MCF 10A (cell line): ENCODE measurements at regions not wholly inside any gene's neighbourhood (a gene's known extent, or its start where the extent isn't known, plus 50 kb on each side); places are given as distances from the start of the nearest gene placed in this dataset.

Source experiments
- BruUV-seq: library from RNA; stranded (reverse); fragments of 400-500 nt; replicated peaks from 2 replicates; lab custom pipeline; 2021; lab: Mats Ljungman, UMichigan
- CTCF ChIA-PET: fragments of 300-600 bp; sonication (Branson Sonifier 250); formaldehyde crosslinking; extraction: SDS; loops from one replicate; lab custom pipeline; 2021; ENCODE audit warnings: antibody characterized with exemption, inconsistent platforms; lab: Yijun Ruan, JAX
- POLR2A ChIA-PET: fragments of 300-600, 350-650 bp; sonication (Branson Sonifier 250); formaldehyde crosslinking; extraction: SDS; loops from one replicate; lab custom pipeline; 2020; ENCODE audit warnings: antibody characterized with exemption, inconsistent platforms; lab: Yijun Ruan, JAX
- DNase-seq: peaks from one replicate; pipeline ENCODE4 v3.0.0-alpha.2; 2018; ENCODE audit not compliant: unreplicated experiment
- H3K27ac Mint-ChIP-seq: one replicate; pipeline ENCODE4 v1.8.0; 2022; ENCODE audit warnings: mild to moderate bottlenecking, low read depth, mixed read lengths; ENCODE audit not compliant: unreplicated experiment
- H3K27me3 Mint-ChIP-seq: one replicate; pipeline ENCODE4 v1.8.0; 2022; ENCODE audit warnings: mixed read lengths; ENCODE audit not compliant: insufficient read depth, unreplicated experiment
- H3K36me3 Mint-ChIP-seq: one replicate; pipeline ENCODE4 v1.8.0; 2022; ENCODE audit warnings: mild to moderate bottlenecking, moderate library complexity, mixed read lengths; ENCODE audit not compliant: insufficient read depth, unreplicated experiment
- H3K4me1 Mint-ChIP-seq: one replicate; pipeline ENCODE4 v1.8.0; 2022; ENCODE audit warnings: mixed read lengths; ENCODE audit not compliant: insufficient read depth, unreplicated experiment
- H3K4me3 Mint-ChIP-seq: one replicate; pipeline ENCODE4 v1.8.0; 2022; ENCODE audit warnings: mild to moderate bottlenecking, moderate library complexity, mixed read lengths; ENCODE audit not compliant: unreplicated experiment
- H3K9me3 Mint-ChIP-seq: one replicate; pipeline ENCODE4 v1.8.0; 2022; ENCODE audit warnings: mixed read lengths; ENCODE audit not compliant: unreplicated experiment
- intact Hi-C: fragments of 100-400 bp; cut with micrococcal nuclease; formaldehyde crosslinking; loops from 2 replicates; pipeline ENCODE4 v1.14.1; 2022
- TF ChIP-seq, protein P1 (sequence below): fragments of 200-600 bp; IDR thresholded peaks from one replicate; pipeline ENCODE4 v1.8.0; 2022; ENCODE audit warnings: antibody characterized with exemption, mild to moderate bottlenecking; ENCODE audit not compliant: unreplicated experiment

DNA sequence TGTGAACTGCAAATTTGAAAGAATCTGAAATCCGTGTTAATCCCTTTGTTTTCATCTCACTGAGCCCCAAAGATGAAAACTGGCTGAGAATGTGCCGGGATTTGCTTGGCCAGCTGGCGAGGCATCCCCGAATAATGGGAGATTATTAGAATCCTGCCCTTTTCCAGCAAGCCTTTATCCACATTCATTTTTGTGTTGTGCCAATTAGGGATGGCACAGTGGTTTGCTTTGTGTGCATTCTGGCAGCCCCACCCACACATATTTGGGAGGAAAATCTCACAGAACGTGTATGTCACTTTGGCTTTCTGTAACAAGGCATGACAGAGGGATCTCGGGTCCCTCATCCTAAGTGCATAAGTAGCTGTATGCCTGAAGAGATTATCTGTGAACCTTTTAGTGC lies 405.8 kb upstream of the FAM98A start:
- CTCF ChIA-PET = interaction anchor here (0.6 kb wide), 1 partner anchor 328 kb away, joined by 3 read pairs; no protein-coding TSS in a partner anchor
- intact Hi-C loops = no loop called here
- H3K27me3 Mint-ChIP-seq = no peaks in the 10 kb centered on the region

DNA sequence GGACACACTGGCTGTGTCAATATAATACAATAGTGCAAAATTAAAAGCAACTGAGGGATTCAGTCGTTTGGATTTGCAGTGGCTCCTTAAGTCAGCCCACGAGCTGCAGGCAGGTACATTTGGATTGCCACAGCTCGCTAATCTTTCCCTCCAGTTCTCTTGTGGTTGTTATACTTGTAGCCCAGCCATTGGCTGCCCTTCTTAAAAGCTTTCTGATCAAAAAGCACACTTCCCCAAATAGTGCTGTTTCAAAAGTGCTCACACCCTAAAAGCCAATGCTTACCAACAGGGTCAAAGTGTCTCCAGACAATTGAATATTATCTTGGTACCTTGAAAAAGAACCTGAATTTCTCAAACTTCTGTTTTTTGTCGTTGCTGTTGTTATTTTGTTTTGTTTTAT lies 404.7 kb upstream of the FAM98A start:
- intact Hi-C loops = no loop called here
- BruUV-seq = no TSS peak
- Mint-ChIP-seq H3K27ac (no peak overlapping the region), H3K9me3 (peaks cover 6% of the 10 kb centered on the region), H3K4me1 (no peaks in the 10 kb centered on the region), H3K27me3 (no peaks in the 10 kb centered on the region), H3K36me3 (no peaks in the 10 kb centered on the region), H3K4me3 (no peak overlapping the region)
- TF ChIP-seq, protein P1, sequence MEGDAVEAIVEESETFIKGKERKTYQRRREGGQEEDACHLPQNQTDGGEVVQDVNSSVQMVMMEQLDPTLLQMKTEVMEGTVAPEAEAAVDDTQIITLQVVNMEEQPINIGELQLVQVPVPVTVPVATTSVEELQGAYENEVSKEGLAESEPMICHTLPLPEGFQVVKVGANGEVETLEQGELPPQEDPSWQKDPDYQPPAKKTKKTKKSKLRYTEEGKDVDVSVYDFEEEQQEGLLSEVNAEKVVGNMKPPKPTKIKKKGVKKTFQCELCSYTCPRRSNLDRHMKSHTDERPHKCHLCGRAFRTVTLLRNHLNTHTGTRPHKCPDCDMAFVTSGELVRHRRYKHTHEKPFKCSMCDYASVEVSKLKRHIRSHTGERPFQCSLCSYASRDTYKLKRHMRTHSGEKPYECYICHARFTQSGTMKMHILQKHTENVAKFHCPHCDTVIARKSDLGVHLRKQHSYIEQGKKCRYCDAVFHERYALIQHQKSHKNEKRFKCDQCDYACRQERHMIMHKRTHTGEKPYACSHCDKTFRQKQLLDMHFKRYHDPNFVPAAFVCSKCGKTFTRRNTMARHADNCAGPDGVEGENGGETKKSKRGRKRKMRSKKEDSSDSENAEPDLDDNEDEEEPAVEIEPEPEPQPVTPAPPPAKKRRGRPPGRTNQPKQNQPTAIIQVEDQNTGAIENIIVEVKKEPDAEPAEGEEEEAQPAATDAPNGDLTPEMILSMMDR = no peak
- POLR2A ChIA-PET = no interaction called here
- DNase-seq = no peak
- CTCF ChIA-PET = interaction anchor here (1.6 kb wide), 1 partner anchor 9 kb away, joined by 7 read pairs; no protein-coding TSS in a partner anchor

More for the DNA sequence above, 405.8 kb upstream of the FAM98A start:
- POLR2A ChIA-PET = no interaction called here
- TF ChIP-seq, protein P1 = no peak
- H3K9me3 Mint-ChIP-seq = peaks cover 6% of the 10 kb centered on the region
- no peak for DNase-seq
- no peaks in the 10 kb centered on the region for H3K4me1 Mint-ChIP-seq
- no TSS peak for BruUV-seq
- H3K4me3 Mint-ChIP-seq = no peak overlapping the region
- H3K27ac Mint-ChIP-seq = no peak overlapping the region
- H3K36me3 Mint-ChIP-seq = no peaks in the 10 kb centered on the region

DNA sequence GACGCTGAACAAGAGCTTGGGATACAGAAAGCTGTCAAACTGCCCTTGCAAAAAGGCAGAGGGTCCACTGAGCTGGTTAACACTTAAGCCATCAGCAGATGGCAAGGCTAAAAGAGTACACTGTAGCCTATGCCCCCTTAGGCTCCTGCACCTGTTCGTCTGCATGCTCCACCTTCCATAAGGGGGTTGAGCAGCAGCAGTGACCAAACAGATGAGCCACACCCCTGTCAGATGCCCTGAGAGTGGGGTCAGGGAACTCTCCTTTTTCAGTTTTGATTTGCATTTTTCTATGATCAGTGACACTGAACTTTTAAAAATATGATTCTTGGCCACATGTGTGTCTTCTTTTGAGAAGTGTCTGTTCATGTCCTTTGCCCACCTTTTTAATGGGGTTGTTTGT lies 402.5 kb upstream of the FAM98A start:
- no peaks in the 10 kb centered on the region for H3K4me1 Mint-ChIP-seq
- no peak overlapping the region for H3K27ac Mint-ChIP-seq
- DNase-seq = no peak
- peaks cover 12% of the 10 kb centered on the region for H3K9me3 Mint-ChIP-seq
- no TSS peak for BruUV-seq
- TF ChIP-seq, protein P1 = no peak
- no peaks in the 10 kb centered on the region for H3K36me3 Mint-ChIP-seq
- no peaks in the 10 kb centered on the region for H3K27me3 Mint-ChIP-seq
- CTCF ChIA-PET = interaction anchor here (0.7 kb wide), 1 partner anchor 1540 kb away, joined by 3 read pairs; no protein-coding TSS in a partner anchor
- POLR2A ChIA-PET = no interaction called here
- intact Hi-C loops = no loop called here
- H3K4me3 Mint-ChIP-seq = no peak overlapping the region

DNA sequence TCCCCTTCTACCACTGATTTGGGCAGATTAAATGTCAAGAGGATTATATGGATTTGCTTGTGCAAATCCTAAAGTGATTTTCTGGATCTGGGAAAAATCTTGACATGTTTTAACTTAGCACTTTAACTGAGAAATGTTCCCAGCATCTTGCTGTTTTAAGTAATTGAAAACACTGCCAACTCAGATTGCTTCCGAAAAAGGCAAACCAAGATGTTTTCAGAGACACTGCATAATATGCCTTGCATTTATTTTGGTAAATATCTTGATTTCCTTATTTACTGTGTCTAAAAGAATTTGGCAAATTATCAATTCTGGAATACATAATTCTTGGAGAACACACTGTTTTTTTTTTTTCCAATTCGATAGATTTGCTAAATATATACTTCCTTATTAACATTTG lies 385.0 kb upstream of the FAM98A start:
- BruUV-seq = no TSS peak
- no peak for DNase-seq
- ChIA-PET POLR2A (no interaction called here), CTCF (interaction anchor here (1.6 kb wide), 1 partner anchor 22 kb away, joined by 3 read pairs; no protein-coding TSS in a partner anchor)
- intact Hi-C loops = no loop called here
- Mint-ChIP-seq H3K27me3 (no peaks in the 10 kb centered on the region), H3K36me3 (no peaks in the 10 kb centered on the region), H3K9me3 (peaks cover 7% of the 10 kb centered on the region), H3K4me3 (no peak overlapping the region), H3K27ac (no peak overlapping the region), H3K4me1 (no peaks in the 10 kb centered on the region)
- TF ChIP-seq, protein P1 = no peak
